ENCODE measurements at regions not wholly inside any gene's neighbourhood (a gene's known extent, or its start where the extent isn't known, plus 50 kb on each side); places are given as distances from the start of the nearest gene placed in this dataset.

- Histone ChIP-seq H3K9me2 (ENCODE audit: insufficient read depth) (no peaks in the 10 kb centered on the region), H3K79me2 (ENCODE audit: insufficient read depth, low read length) (no peaks in the 10 kb centered on the region), H3K4me1 (ENCODE audit: control insufficient read depth in 1 of 2, insufficient read depth in 2 of 2, low read length in 2 of 2) (no peaks in the 10 kb centered on the region), H3K4me2 (ENCODE audit: low read length) (no peak overlapping the region), H2AFZ (ENCODE audit: low read depth, low read length, poor library complexity, severe bottlenecking) (no peak overlapping the region), H3K4me3 (replicated peaks in 1 of 2; ENCODE audit: low read depth in 1 of 2, low read length in 2 of 2) (no peak overlapping the region), H4K20me1 (ENCODE audit: insufficient read depth) (no peaks in the 10 kb centered on the region), H3K36me3 (ENCODE audit: control insufficient read depth in 1 of 2, insufficient read depth in 2 of 2, low read length in 2 of 2) (no peaks in the 10 kb centered on the region), H3K27ac (ENCODE audit: low read depth, low read length) (no peak overlapping the region), H3K9ac (ENCODE audit: low read length) (no peak overlapping the region), H3K9me3 (ENCODE audit: control insufficient read depth in 1 of 2, insufficient read depth in 1 of 2, low read depth in 1 of 2, low read length in 2 of 2) (no peaks in the 10 kb centered on the region), H3K27me3 (ENCODE audit: insufficient read depth, low read length) (peaks cover 4% of the 10 kb centered on the region)
- POLR2A ChIA-PET = no interaction called here
- CTCF ChIA-PET = no interaction called here
- DNase-seq (ENCODE audit: low read depth, low spot score) (no peak), ATAC-seq (no peak)
- BruUV-seq (replicated peaks) = no TSS peak
- TF ChIP-seq CBX3 (IDR thresholded peaks at IDR 0.05; ENCODE audit: low read depth) (no peak), EZH2 (IDR thresholded peaks at IDR 0.05) (no peak), RAD21 (IDR thresholded peaks at IDR 0.05; ENCODE audit: low read depth) (no peak), ELF1 (IDR thresholded peaks at IDR 0.05; ENCODE audit: borderline replicate concordance, low read depth) (no peak), SP1 (IDR thresholded peaks at IDR 0.05; ENCODE audit: low read depth) (no peak), MAX (IDR thresholded peaks at IDR 0.05) (no peak)
- RAD21 ChIA-PET (ENCODE audit: low non-redundant PET in 1 of 2, low total read pairs in 2 of 2, uncharacterized antibody in 2 of 2, unreplicated experiment in 2 of 2) = no interaction called here
- intact Hi-C loops (cut with micrococcal nuclease) = no loop called here
Observed at GRCh38 chr3:94210256-94210655, 147.4 kb downstream of the NSUN3 start.

- no peak for DNase-seq (ENCODE audit: low read depth, low spot score)
- Histone ChIP-seq H3K4me3 (replicated peaks in 1 of 2; ENCODE audit: low read depth in 1 of 2, low read length in 2 of 2) (no peak overlapping the region), H3K27me3 (ENCODE audit: insufficient read depth, low read length) (peaks cover 7% of the 10 kb centered on the region), H3K27ac (ENCODE audit: low read depth, low read length) (no peak overlapping the region), H2AFZ (ENCODE audit: low read depth, low read length, poor library complexity, severe bottlenecking) (no peak overlapping the region), H3K9ac (ENCODE audit: low read length) (no peak overlapping the region), H3K36me3 (ENCODE audit: control insufficient read depth in 1 of 2, insufficient read depth in 2 of 2, low read length in 2 of 2) (no peaks in the 10 kb centered on the region), H3K79me2 (ENCODE audit: insufficient read depth, low read length) (no peaks in the 10 kb centered on the region), H3K4me1 (ENCODE audit: control insufficient read depth in 1 of 2, insufficient read depth in 2 of 2, low read length in 2 of 2) (no peaks in the 10 kb centered on the region), H3K9me2 (ENCODE audit: insufficient read depth) (no peaks in the 10 kb centered on the region), H3K9me3 (ENCODE audit: control insufficient read depth in 1 of 2, insufficient read depth in 1 of 2, low read depth in 1 of 2, low read length in 2 of 2) (no peaks in the 10 kb centered on the region), H3K4me2 (ENCODE audit: low read length) (no peak overlapping the region), H4K20me1 (ENCODE audit: insufficient read depth) (no peaks in the 10 kb centered on the region)
- ChIA-PET POLR2A (no interaction called here), CTCF (no interaction called here), RAD21 (ENCODE audit: low non-redundant PET in 1 of 2, low total read pairs in 2 of 2, uncharacterized antibody in 2 of 2, unreplicated experiment in 2 of 2) (no interaction called here)
- no peak for ATAC-seq
- BruUV-seq (replicated peaks) = no TSS peak
- no peak for TF ChIP-seq EGR1 (IDR thresholded peaks at IDR 0.05; ENCODE audit: low read depth)
- no peak for TF ChIP-seq ATF3 (IDR thresholded peaks at IDR 0.05)
- TF ChIP-seq CEBPB (IDR thresholded peaks at IDR 0.05; ENCODE audit: low read depth) = no peak
- no peak for TF ChIP-seq POLR2AphosphoS5 (IDR thresholded peaks at IDR 0.05; ENCODE audit: low read depth, low read length)
- no peak for TF ChIP-seq JUND (IDR thresholded peaks at IDR 0.05)
- no peak for TF ChIP-seq MAX (IDR thresholded peaks at IDR 0.05)
- TF ChIP-seq EZH2phosphoT487 (IDR thresholded peaks at IDR 0.05; ENCODE audit: borderline replicate concordance) = no peak
- no peak for TF ChIP-seq REST (IDR thresholded peaks at IDR 0.05; ENCODE audit: low read depth)
- intact Hi-C loops (cut with micrococcal nuclease) = no loop called here
Observed at GRCh38 chr3:94217406-94217805, 154.5 kb downstream of the NSUN3 start.
